Astrocyte of the spinal cord (primary cell): ENCODE measurements at regions not wholly inside any gene's neighbourhood (a gene's known extent, or its start where the extent isn't known, plus 50 kb on each side); places are given as distances from the start of the nearest gene placed in this dataset.
"Not testable (repeated sequence)": the region's sequence is repeated elsewhere in the genome, so short reads cannot be mapped to it uniquely, and the experiment has no call there.

Source experiments
- DNase-seq: peaks from one replicate; pipeline ENCODE4 v3.0.0; 2011; ENCODE audit warnings: low read depth, low spot score
- H3K4me3 ChIP-seq: 2 replicates; pipeline ENCODE4 v1.5.1; 2011; ENCODE audit warnings: low read depth, mild to moderate bottlenecking, low read length, moderate library complexity
- CTCF ChIP-seq: IDR thresholded peaks from 2 replicates; pipeline ENCODE4 v1.5.1; 2012; ENCODE audit warnings: low read depth, mild to moderate bottlenecking, low read length, inconsistent platforms
- in situ Hi-C: cut with HindIII; loops from 2 replicates; pipeline ENCODE4 v1.10.0; 2017; ENCODE audit warnings: low sequenced_read_pairs

DNA sequence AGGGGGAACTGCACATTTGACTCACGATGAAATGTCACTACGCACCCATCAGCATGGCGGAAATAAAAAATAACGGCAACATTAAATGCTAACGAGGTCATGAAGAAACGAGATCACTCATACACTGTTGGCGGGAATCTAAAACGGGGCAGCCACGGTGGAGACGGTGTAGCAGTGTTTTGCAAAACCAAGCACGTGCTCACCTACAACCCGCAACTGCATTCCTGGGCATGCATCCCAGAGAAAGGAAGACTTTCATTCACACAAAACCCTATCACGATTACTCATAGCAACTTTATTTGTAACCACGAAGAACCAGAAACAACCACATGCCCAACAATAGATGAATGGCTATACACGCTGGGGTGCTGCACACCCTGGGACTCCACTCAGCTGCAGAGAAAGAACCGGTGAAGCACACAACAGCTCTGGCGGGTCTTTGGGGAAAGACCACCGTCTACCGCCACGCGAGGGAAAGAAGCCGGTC, 77.0 kb downstream of the YTHDF1 start:
- no peak for TF ChIP-seq CTCF
- no peak overlapping the region for H3K4me3 ChIP-seq
- in situ Hi-C loops: no loop called here
- DNase-seq: peak; percentile 32

DNA sequence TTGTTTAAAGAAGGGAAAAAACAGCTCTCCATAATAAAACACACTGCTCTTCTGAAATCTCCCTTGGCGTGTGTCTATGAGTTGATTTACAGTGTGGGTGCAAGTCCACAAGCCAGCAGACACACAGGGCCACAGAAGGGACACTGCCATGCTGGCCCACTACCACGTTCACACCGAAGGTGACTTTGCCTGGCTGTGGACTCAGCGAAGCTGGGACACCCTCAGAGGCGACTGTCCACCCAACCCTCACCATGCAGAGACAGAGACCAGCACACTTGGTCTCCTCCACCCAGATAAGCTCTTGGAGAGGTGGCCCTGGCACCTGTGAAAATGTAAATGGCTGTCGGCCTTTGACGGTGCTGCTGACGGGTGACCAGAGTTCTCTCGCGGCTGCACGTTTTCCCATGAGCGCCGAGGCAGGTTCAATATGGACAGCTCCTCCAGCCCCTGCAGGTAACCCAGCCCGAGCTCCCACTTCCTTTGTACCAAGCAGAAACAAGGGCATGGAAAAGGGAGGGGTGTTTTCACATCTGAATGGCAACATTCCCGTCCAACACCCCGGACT, 78.0 kb downstream of the YTHDF1 start:
- no peak overlapping the region for H3K4me3 ChIP-seq
- TF ChIP-seq CTCF: no peak
- in situ Hi-C loops: no loop called here
- DNase-seq: no peak

DNA sequence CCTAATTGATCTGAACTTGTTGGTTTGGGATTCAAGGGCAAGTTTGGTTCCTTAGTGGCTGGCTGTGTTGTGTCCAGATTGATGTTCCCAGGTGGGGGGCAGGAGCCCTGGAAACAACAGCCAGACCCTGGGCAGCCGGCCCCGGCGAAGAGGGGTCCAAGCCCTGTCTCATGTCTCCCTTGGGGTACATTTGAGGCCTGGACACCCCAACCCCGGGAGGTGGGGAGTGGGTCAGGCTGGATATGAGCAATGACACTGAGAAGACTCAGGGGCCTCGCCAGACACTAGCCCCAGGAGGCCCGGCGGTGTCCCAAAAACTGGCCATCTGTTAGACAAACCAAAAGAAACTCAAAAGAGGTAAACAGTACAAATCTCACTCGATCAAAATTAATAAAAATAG, 79.6 kb downstream of the YTHDF1 start:
- DNase-seq: no peak
- in situ Hi-C loops: no loop called here
- no peak overlapping the region for H3K4me3 ChIP-seq
- TF ChIP-seq CTCF: no peak

DNA sequence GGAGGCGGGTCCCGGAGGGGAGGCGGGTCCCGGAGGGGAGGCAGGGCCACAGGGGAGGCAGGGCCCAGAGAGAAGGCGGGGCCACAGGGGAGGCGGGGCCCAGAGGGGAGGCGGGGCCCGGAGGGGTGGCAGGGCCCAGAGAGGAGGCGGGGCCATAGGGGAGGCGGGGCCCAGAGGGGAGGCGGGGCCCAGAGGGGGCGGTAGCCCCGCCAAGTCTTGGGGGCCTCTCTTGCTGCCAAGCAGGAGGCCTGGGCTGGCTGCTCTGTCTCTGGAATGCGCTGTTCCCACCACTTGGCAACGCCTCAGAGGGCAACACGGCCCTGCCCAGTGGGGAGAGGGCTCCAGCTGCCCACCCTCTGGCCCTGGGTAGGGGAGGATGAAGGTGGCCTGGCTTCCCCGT, 80.5 kb downstream of the YTHDF1 start:
- no peak for TF ChIP-seq CTCF
- DNase-seq: no peak
- H3K4me3 ChIP-seq: no peak overlapping the region
- in situ Hi-C loops: no loop called here

DNA sequence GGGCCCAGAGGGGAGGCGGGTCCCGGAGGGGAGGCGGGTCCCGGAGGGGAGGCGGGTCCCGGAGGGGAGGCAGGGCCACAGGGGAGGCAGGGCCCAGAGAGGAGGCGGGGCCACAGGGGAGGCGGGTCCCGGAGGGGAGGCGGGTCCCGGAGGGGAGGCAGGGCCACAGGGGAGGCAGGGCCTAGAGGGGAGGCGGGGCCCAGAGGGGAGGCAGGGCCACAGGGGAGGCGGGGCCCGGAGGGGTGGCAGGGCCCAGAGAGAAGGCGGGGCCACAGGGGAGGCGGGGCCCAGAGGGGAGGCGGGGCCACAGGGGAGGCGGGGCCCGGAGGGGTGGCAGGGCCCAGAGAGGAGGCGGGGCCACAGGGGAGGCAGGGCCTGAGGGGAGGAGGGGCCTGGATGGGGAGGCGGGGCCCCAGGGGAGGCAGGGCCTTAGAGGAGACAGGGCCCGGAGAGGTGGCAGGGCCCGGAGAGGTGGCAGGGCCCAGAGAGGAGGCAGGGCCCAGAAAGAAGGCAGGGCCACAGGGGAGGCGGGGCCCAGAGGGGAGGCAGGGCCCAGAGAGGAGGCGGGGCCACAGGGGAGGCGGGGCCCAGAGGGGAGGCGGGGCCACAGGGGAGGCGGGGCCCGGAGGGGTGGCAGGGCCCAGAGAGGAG, 81.1 kb downstream of the YTHDF1 start:
- H3K4me3 ChIP-seq, DNase-seq, in situ Hi-C loops: not testable (repeated sequence)

- H3K4me3 ChIP-seq: no peak overlapping the region
- TF ChIP-seq CTCF: no peak
- in situ Hi-C loops: no loop called here
- DNase-seq: no peak
These were observed 81.7 kb downstream of the YTHDF1 start for GRCh38 chr20:63134201-63134612.

DNA sequence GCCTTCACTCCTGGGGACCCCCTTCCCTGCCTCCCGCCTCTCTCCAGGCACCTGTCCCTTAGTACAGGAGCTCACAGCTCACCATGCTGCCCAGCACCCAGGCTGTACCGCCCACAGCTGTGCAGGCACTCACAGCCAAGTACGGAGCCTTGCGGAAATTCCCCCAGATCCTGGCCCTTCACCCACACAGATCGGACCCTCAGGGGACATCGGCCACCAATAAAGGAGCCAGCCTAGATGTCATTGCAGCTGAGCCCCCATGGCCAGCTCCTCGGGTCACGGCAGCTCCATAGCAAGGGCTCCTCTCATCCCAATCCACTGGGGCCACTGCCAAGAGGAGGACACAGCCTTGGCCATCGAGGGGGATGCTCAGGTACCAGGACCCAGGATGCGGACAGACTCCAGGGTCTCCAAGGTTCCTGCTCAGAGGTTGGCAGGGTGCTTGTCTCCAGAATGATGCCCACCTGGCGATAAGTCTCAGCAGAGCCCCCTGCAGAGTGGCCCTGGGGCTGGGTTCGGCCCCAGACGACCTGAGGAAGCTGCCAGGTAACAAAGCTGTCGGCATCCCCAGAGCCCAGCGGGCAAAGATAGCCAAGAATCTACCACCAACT, 82.3 kb downstream of the YTHDF1 start:
- DNase-seq: no peak
- in situ Hi-C loops: no loop called here
- H3K4me3 ChIP-seq: no peak overlapping the region
- no peak for TF ChIP-seq CTCF
